Right lobe of liver (tissue), 6 donors: ENCODE measurements at regions not wholly inside any gene's neighbourhood (a gene's known extent, or its start where the extent isn't known, plus 50 kb on each side); places are given as distances from the start of the nearest gene placed in this dataset.

Experiments
- ATAC-seq, 4 donors: fragments of 200-7000 bp; cut with Tn5 transposase; one replicate each; pipeline ENCODE4 v1.9.1; 2020; ENCODE audit warnings: mild to moderate bottlenecking in 4 of 4, moderate library complexity in 4 of 4
- DNase-seq, 3 donors: peaks; one replicate each; pipeline ENCODE4 v3.0.0-alpha.2; 2020
- H3K27ac ChIP-seq, 3 donors: fragments of 200-600 bp; one replicate each; pipeline ENCODE4 v1.8.0; 2022
- H3K27me3 ChIP-seq, 2 donors: fragments of 200-600 bp; one replicate each; pipeline ENCODE4 v1.8.0; 2022
- H3K36me3 ChIP-seq, 4 donors: fragments of 200-600 bp; sonication (generic) in 1 of 4; one replicate each; pipeline versions ENCODE4 v1.5.1 to v1.8.0; 2017 to 2022; ENCODE audit warnings: control low read depth in 1 of 4
- H3K4me1 ChIP-seq, 4 donors: fragments of 200-600 bp; sonication (generic) in 1 of 4; one replicate each; pipeline versions ENCODE4 v1.5.1 to v1.8.0; 2017 to 2022; ENCODE audit warnings: control low read depth in 1 of 4
- H3K4me3 ChIP-seq, 3 donors: fragments of 200-600 bp; one replicate each; pipeline ENCODE4 v1.8.0; 2022
- H3K9me3 ChIP-seq, 4 donors: fragments of 200-600 bp; sonication (generic) in 1 of 4; one replicate each; pipeline versions ENCODE4 v1.5.1 to v1.8.0; 2017 to 2022; ENCODE audit warnings: control low read depth in 1 of 4
- CTCF ChIP-seq, 4 donors: fragments of 200-600 bp in 3 of 4; fragments of 450-650 bp in 1 of 4; IDR thresholded peaks; one replicate each; pipeline versions ENCODE4 v1.5.1 to v1.8.0; 2016 to 2022; ENCODE audit warnings: antibody characterized with exemption in 4 of 4, mild to moderate bottlenecking in 2 of 4
- POLR2A ChIP-seq: fragments of 450-650 bp; IDR thresholded peaks from one replicate; pipeline ENCODE4 v1.6.1; 2017; ENCODE audit warnings: antibody characterized with exemption, mild to moderate bottlenecking
- WGBS: methylation state at CpG from one replicate; pipeline ENCODE4 v1.1.6; 2018; ENCODE audit warnings: low coverage, low lambda C conversion rate; ENCODE audit not compliant: insufficient coverage; ENCODE audit errors: missing lambda C conversion rate; 5-methylcytosine and 5-hydroxymethylcytosine counted together
- intact Hi-C, 2 donors: fragments of 100-400 bp; cut with DNase I; formaldehyde crosslinking; loops; one replicate each; pipeline versions ENCODE4 v1.11.2 to v1.14.1; 2022
- donor health status: DM: no; HTN: yes; CAD: no.
- donor health status: DM: no; HTN: no; CAD: no.
- donor health status: DM: no; HTN: no; CAD: no.
- donor health status: DM: no; HTN: yes; CAD: no.
- donor health status: DM: no; HTN: yes; CAD: no.

- H3K27ac ChIP-seq: no peak overlapping the region
- WGBS: no CpG with 5 or more reads among the region's 2 CpGs
- DNase-seq: no peak
- TF ChIP-seq CTCF (IDR thresholded peaks at IDR 0.05): no peak
- no peak for TF ChIP-seq POLR2A
- ATAC-seq: no peak
- no peak overlapping the region for H3K4me3 ChIP-seq
- H3K36me3 ChIP-seq: no peaks in the 10 kb centered on the region
- H3K9me3 ChIP-seq: no peaks in the 10 kb centered on the region
- no peaks in the 10 kb centered on the region for H3K4me1 ChIP-seq
- intact Hi-C loops: no loop called here
- no peaks in the 10 kb centered on the region for H3K27me3 ChIP-seq
Measured at GRCh38 chr3:82815417-82816058, 1054.1 kb upstream of the GBE1 start.

- no CpG with 5 or more reads among the region's 2 CpGs for WGBS
- H3K4me1 ChIP-seq: no peaks in the 10 kb centered on the region
- DNase-seq: no peak
- no peak overlapping the region for H3K4me3 ChIP-seq
- intact Hi-C loops: no loop called here
- no peaks in the 10 kb centered on the region for H3K9me3 ChIP-seq
- TF ChIP-seq POLR2A (no peak), CTCF (IDR thresholded peaks at IDR 0.05) (no peak)
- ATAC-seq: no peak
- H3K36me3 ChIP-seq: no peaks in the 10 kb centered on the region
- no peak overlapping the region for H3K27ac ChIP-seq
- no peaks in the 10 kb centered on the region for H3K27me3 ChIP-seq
Measured at GRCh38 chr3:82814660-82815059, 1053.2 kb upstream of the GBE1 start.

DNA sequence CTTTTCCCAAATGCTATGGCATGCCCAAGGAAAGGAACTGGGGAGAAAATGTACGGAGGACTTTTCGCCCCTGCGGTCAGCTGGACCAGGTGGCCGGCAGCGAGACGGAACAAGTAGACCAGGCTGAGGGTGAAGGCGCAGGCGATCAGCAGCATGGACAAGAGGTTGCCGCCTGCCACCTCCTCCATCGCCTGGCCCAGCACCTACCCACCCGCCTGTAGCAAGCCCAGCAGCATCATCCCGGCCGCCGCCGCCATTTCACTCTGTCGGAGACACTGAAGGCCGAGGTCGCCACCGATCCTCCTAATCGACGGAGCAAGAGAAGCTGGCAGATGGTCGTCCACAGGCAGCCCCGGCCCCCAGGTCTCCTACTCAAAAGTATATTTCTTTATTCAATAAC is 1046.3 kb upstream of the GBE1 start:
- WGBS: 89% methylated on average over 7 of the region's 23 CpGs
- intact Hi-C loops: no loop called here
- DNase-seq: no peak

DNA sequence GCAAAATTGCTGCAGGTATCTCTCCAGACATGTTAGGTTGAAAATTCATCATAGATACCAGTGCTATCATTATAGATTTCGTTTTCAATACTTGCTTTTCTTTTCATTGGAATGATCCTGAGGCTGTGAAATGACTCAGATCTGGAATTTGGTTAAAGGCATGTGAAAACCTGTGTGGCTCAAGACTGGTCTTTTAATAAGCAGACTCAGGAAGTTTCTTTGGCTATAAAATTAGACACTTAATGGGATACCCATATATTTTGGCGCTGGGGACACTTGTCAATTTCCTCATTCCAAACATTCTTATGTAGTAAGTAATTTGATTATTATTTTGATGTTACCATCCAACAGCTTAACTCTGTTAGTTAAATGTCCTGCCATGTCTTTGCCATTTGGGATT is 1041.1 kb upstream of the GBE1 start:
- Histone ChIP-seq H3K36me3 (no peaks in the 10 kb centered on the region), H3K27me3 (no peaks in the 10 kb centered on the region), H3K4me1 (no peaks in the 10 kb centered on the region), H3K9me3 (no peaks in the 10 kb centered on the region), H3K4me3 (no peak overlapping the region), H3K27ac (no peak overlapping the region)
- intact Hi-C loops: no loop called here
- ATAC-seq (no peak), DNase-seq (no peak)
- no peak for TF ChIP-seq POLR2A
- TF ChIP-seq CTCF (IDR thresholded peaks at IDR 0.05): no peak
- WGBS: 56% methylated on average over 2 of the region's 2 CpGs

More for the DNA sequence above, 1046.3 kb upstream of the GBE1 start:
- Histone ChIP-seq H3K27ac (no peak overlapping the region), H3K4me1 (no peaks in the 10 kb centered on the region), H3K27me3 (no peaks in the 10 kb centered on the region), H3K4me3 (no peak overlapping the region), H3K36me3 (no peaks in the 10 kb centered on the region), H3K9me3 (no peaks in the 10 kb centered on the region)
- TF ChIP-seq POLR2A (no peak), CTCF (IDR thresholded peaks at IDR 0.05) (no peak)
- ATAC-seq: no peak

- ATAC-seq (no peak), DNase-seq (no peak)
- TF ChIP-seq CTCF (IDR thresholded peaks at IDR 0.05): no peak
- no peak for TF ChIP-seq POLR2A
Measured at GRCh38 chr3:82800248-82800647, 1038.8 kb upstream of the GBE1 start.

More at GRCh38 chr3:82800248-82800647, 1038.8 kb upstream of the GBE1 start:
- Histone ChIP-seq H3K9me3 (no peaks in the 10 kb centered on the region), H3K36me3 (no peaks in the 10 kb centered on the region), H3K27me3 (no peaks in the 10 kb centered on the region), H3K27ac (no peak overlapping the region), H3K4me3 (no peak overlapping the region), H3K4me1 (no peaks in the 10 kb centered on the region)
- intact Hi-C loops: no loop called here
